Uterus (tissue), 2 donors: ENCODE measurements at regions not wholly inside any gene's neighbourhood (a gene's known extent, or its start where the extent isn't known, plus 50 kb on each side); places are given as distances from the start of the nearest gene placed in this dataset.

Experiments
- POLR2A ChIP-seq, 2 donors: fragments of 450-650 bp; IDR thresholded peaks; one replicate each; pipeline ENCODE4 v1.6.1; 2016; ENCODE audit warnings: antibody characterized with exemption in 2 of 2, mild to moderate bottlenecking in 1 of 2, moderate library complexity in 1 of 2
- TF ChIP-seq, protein P1 (sequence below), 4 experiments: fragments of 200-600 bp in 2 of 4; fragments of 450-650 bp in 2 of 4; sonication (generic) in 2 of 4; IDR thresholded peaks; one replicate each; pipeline ENCODE4 v1.5.1; 2016 to 2019; ENCODE audit warnings: antibody characterized with exemption in 4 of 4, mild to moderate bottlenecking in 2 of 4, moderate library complexity in 1 of 4

DNA sequence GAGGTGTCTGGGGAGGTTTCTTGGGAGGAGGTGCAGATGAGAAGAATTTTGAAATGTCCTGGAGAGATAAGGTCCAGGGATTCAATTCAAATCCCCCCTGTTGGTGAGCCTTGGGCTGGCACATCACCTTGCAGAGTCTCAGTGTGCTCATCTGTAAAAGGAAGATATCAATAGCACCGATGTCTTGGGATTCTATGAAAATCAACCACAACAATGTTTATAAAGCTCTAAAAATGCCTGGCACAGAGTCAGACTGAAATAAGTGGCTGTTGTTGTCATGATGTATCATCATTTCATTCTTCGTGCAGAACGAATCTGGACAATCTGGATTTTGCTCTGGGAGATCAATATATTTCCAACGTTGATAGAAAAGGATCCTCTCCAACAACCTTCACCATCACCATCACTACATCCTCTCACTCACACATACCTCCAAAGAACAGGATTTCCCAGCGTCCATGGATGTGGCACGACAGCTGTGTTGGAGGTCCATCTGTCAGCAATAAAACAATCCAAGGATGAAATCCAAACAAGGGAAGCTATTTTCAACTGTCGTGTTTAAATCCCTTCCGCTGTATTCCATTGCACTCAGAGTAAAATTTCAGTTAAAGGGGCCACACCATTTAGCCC, 393.7 kb upstream of the DYNLRB2 start:
- TF ChIP-seq, protein P1, sequence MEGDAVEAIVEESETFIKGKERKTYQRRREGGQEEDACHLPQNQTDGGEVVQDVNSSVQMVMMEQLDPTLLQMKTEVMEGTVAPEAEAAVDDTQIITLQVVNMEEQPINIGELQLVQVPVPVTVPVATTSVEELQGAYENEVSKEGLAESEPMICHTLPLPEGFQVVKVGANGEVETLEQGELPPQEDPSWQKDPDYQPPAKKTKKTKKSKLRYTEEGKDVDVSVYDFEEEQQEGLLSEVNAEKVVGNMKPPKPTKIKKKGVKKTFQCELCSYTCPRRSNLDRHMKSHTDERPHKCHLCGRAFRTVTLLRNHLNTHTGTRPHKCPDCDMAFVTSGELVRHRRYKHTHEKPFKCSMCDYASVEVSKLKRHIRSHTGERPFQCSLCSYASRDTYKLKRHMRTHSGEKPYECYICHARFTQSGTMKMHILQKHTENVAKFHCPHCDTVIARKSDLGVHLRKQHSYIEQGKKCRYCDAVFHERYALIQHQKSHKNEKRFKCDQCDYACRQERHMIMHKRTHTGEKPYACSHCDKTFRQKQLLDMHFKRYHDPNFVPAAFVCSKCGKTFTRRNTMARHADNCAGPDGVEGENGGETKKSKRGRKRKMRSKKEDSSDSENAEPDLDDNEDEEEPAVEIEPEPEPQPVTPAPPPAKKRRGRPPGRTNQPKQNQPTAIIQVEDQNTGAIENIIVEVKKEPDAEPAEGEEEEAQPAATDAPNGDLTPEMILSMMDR (IDR thresholded peaks at IDR 0.05) = no peak
- TF ChIP-seq POLR2A (IDR thresholded peaks at IDR 0.05) = no peak
